H1 (cell line): ENCODE measurements at regions not wholly inside any gene's neighbourhood (a gene's known extent, or its start where the extent isn't known, plus 50 kb on each side); places are given as distances from the start of the nearest gene placed in this dataset.

Source experiments
- CTCF ChIA-PET: fragments of 300-600 bp; sonication (Branson Sonifier 250); formaldehyde crosslinking; loops from one replicate; lab custom pipeline; 2021; ENCODE audit not compliant: partially characterized antibody; lab: Charles Lee
- POLR2A ChIA-PET: fragments of 300-600 bp; sonication (Branson Sonifier 250); formaldehyde crosslinking; loops from one replicate; lab custom pipeline; 2021; ENCODE audit warnings: inconsistent platforms; ENCODE audit not compliant: partially characterized antibody; lab: Charles Lee
- DNase-seq, 2 experiments: peaks; one replicate each; pipeline versions ENCODE4 v3.0.0 to v3.0.0-alpha.2; 2010 to 2022; ENCODE audit warnings: low spot score in 2 of 2, low read depth in 1 of 2, mixed read lengths in 1 of 2
- FAIRE-seq: peaks from 2 replicates; lab custom pipeline; 2011; peaks lifted over from hg19 to GRCh38; lab: Jason Lieb, UNC
- H2AFZ ChIP-seq: 2 replicates; pipeline ENCODE4 v1.8.1; 2012; ENCODE audit warnings: low read length, inconsistent platforms
- H2AK5ac ChIP-seq: 2 replicates; pipeline ENCODE4 v1.6.1; 2013; ENCODE audit warnings: low read depth, low read length
- H2BK120ac ChIP-seq: replicated peaks from 2 replicates; pipeline ENCODE3; 2013; ENCODE audit warnings: low read depth, low read length, inconsistent platforms
- H2BK12ac ChIP-seq: 2 replicates; pipeline ENCODE4 v1.6.1; 2013; ENCODE audit warnings: low read depth, low read length
- H2BK15ac ChIP-seq: 2 replicates; pipeline ENCODE4 v1.6.1; 2013; ENCODE audit warnings: low read length
- H2BK20ac ChIP-seq: 2 replicates; pipeline ENCODE4 v1.6.1; 2013; ENCODE audit warnings: low read length
- H2BK5ac ChIP-seq: 2 replicates; pipeline ENCODE4 v1.6.1; 2013; ENCODE audit warnings: low read depth, low read length
- H3K14ac ChIP-seq: 2 replicates; pipeline ENCODE4 v1.6.1; 2013; ENCODE audit warnings: inconsistent platforms; ENCODE audit not compliant: insufficient read length
- H3K18ac ChIP-seq: 2 replicates; pipeline ENCODE4 v1.6.1; 2013; ENCODE audit warnings: low read length; ENCODE audit errors: extremely low read depth
- H3K23ac ChIP-seq: 2 replicates; pipeline ENCODE4 v1.6.1; 2013; ENCODE audit warnings: inconsistent platforms; ENCODE audit not compliant: insufficient read length
- H3K23me2 ChIP-seq: 2 replicates; pipeline ENCODE4 v1.6.1; 2013; ENCODE audit warnings: low read depth, low read length
- H3K27ac ChIP-seq: 2 replicates; pipeline ENCODE4 v1.6.1; 2011; ENCODE audit warnings: low read depth, low read length, inconsistent platforms
- H3K27me3 ChIP-seq, 4 experiments: replicated peaks in 1 of 4; 1 replicate in 1 of 4; 2 replicates in 3 of 4; pipeline versions ENCODE4 v1.6.1 to v1.8.1; 2011 to 2013; ENCODE audit warnings: low read length in 3 of 4, mild to moderate bottlenecking in 3 of 4, inconsistent platforms in 2 of 4, mixed read lengths in 2 of 4, moderate library complexity in 1 of 4; ENCODE audit not compliant: control insufficient read depth in 3 of 4, insufficient read depth in 3 of 4; ENCODE audit errors: extremely low read depth in 1 of 4
- H3K36me3 ChIP-seq, 4 experiments: 2 replicates each; pipeline versions ENCODE4 v1.6.1 to v1.8.1; 2011 to 2013; ENCODE audit warnings: mild to moderate bottlenecking in 4 of 4, low read length in 3 of 4, moderate library complexity in 2 of 4, control low read depth in 1 of 4, inconsistent platforms in 1 of 4; ENCODE audit not compliant: insufficient read depth in 4 of 4, control insufficient read depth in 2 of 4
- H3K4ac ChIP-seq: replicated peaks from 2 replicates; pipeline ENCODE3; 2013; ENCODE audit warnings: low read length, low read depth, mixed read lengths, inconsistent platforms; ENCODE audit not compliant: insufficient read length
- H3K4me1 ChIP-seq, 4 experiments: replicated peaks in 1 of 4; 1 replicate in 1 of 4; 2 replicates in 3 of 4; pipeline versions ENCODE4 v1.6.1 to v1.8.1; 2011 to 2013; ENCODE audit warnings: low read length in 3 of 4, inconsistent platforms in 2 of 4, mixed read lengths in 1 of 4; ENCODE audit not compliant: insufficient read depth in 4 of 4, control insufficient read depth in 3 of 4
- H3K4me2 ChIP-seq, 2 experiments: 2 replicates each; pipeline versions ENCODE4 v1.6.1 to v1.8.1; 2011 to 2013; ENCODE audit warnings: low read depth in 2 of 2, low read length in 2 of 2, control low read depth in 1 of 2, inconsistent platforms in 1 of 2, mild to moderate bottlenecking in 1 of 2; ENCODE audit not compliant: insufficient read depth in 1 of 2
- H3K4me3 ChIP-seq, 4 experiments: fragments of 200-600, 300-600 bp in 1 of 4; sonication (generic), shearing (Covaris generic), sonication (Bioruptor Twin) in 1 of 4; 2 replicates each; pipeline versions ENCODE4 v1.5.1 to v1.8.1; 2011 to 2016; ENCODE audit warnings: low read length in 4 of 4, low read depth in 3 of 4, control low read depth in 2 of 4, inconsistent platforms in 2 of 4, mild to moderate bottlenecking in 2 of 4, mixed read lengths in 1 of 4, moderate library complexity in 1 of 4; ENCODE audit not compliant: insufficient read depth in 2 of 4; ENCODE audit errors: extremely low read depth in 1 of 4
- H3K56ac ChIP-seq: replicated peaks from 2 replicates; pipeline ENCODE3; 2013; ENCODE audit warnings: low read depth, mild to moderate bottlenecking, mixed read lengths, low read length, inconsistent platforms; ENCODE audit not compliant: insufficient read length
- H3K79me1 ChIP-seq: 2 replicates; pipeline ENCODE4 v1.6.1; 2013; ENCODE audit warnings: low read depth, low read length, control low read depth
- H3K79me2 ChIP-seq, 2 experiments: 2 replicates each; pipeline versions ENCODE4 v1.6.1 to v1.8.1; 2012 to 2013; ENCODE audit warnings: low read length in 2 of 2, mild to moderate bottlenecking in 2 of 2, inconsistent platforms in 1 of 2; ENCODE audit not compliant: insufficient read depth in 2 of 2, control insufficient read depth in 1 of 2
- H3K9ac ChIP-seq, 4 experiments: replicated peaks in 1 of 4; 1 replicate in 1 of 4; 2 replicates in 3 of 4; pipeline versions ENCODE4 v1.6.1 to v1.8.1; 2011 to 2013; ENCODE audit warnings: low read depth in 3 of 4, low read length in 3 of 4, control low read depth in 2 of 4, mild to moderate bottlenecking in 2 of 4, moderate library complexity in 2 of 4, inconsistent platforms in 1 of 4; ENCODE audit errors: extremely low read depth in 1 of 4
- H3K9me3 ChIP-seq, 2 experiments: 2 replicates each; pipeline versions ENCODE4 v1.6.1 to v1.8.1; 2012 to 2013; ENCODE audit warnings: mild to moderate bottlenecking in 2 of 2, moderate library complexity in 2 of 2, control low read depth in 1 of 2, inconsistent platforms in 1 of 2, low read depth in 1 of 2, low read length in 1 of 2, mixed read lengths in 1 of 2; ENCODE audit not compliant: insufficient read depth in 2 of 2
- H4K20me1 ChIP-seq, 2 experiments: replicated peaks in 1 of 2; 2 replicates each; pipeline versions ENCODE3 to v1.8.1; 2011 to 2013; ENCODE audit warnings: inconsistent platforms in 2 of 2, low read length in 2 of 2, mild to moderate bottlenecking in 1 of 2; ENCODE audit not compliant: insufficient read depth in 2 of 2, control insufficient read depth in 1 of 2
- H4K5ac ChIP-seq: 2 replicates; pipeline ENCODE4 v1.6.1; 2013; ENCODE audit warnings: low read length, low read depth, mixed read lengths, inconsistent platforms; ENCODE audit not compliant: insufficient read length
- H4K8ac ChIP-seq: 2 replicates; pipeline ENCODE4 v1.8.0; 2013; ENCODE audit warnings: mild to moderate bottlenecking, moderate library complexity, low read length, inconsistent platforms; ENCODE audit not compliant: insufficient read depth; ENCODE audit errors: extremely low read depth
- H4K91ac ChIP-seq: replicated peaks from 2 replicates; pipeline ENCODE3; 2013; ENCODE audit warnings: low read length, mixed read lengths, inconsistent platforms; ENCODE audit not compliant: insufficient read length
- BRCA1 ChIP-seq: IDR thresholded peaks from 2 replicates; pipeline ENCODE4 v1.6.1; 2012; ENCODE audit warnings: low read depth, low read length, improper control_type of control experiment
- FOSL1 ChIP-seq: IDR thresholded peaks from 2 replicates; pipeline ENCODE4 v1.6.1; 2011; ENCODE audit warnings: mild to moderate bottlenecking, low read depth, low read length, moderate library complexity; ENCODE audit not compliant: insufficient read depth
- NANOG ChIP-seq: IDR thresholded peaks from 2 replicates; pipeline ENCODE4 v1.6.1; 2011; ENCODE audit warnings: low read length, low read depth, mild to moderate bottlenecking, inconsistent platforms; ENCODE audit not compliant: insufficient read depth, poor library complexity, severe bottlenecking
- POLR2AphosphoS5 ChIP-seq: IDR thresholded peaks from 2 replicates; pipeline ENCODE4 v1.6.1; 2011; ENCODE audit warnings: low read depth, low read length
- RAD21 ChIP-seq, 2 experiments: IDR thresholded peaks in 1 of 2; conservative IDR thresholded peaks in 1 of 2; 2 replicates each; pipeline ENCODE4 v1.6.1; 2011; ENCODE audit warnings: low read depth in 2 of 2, low read length in 2 of 2, improper control_type of control experiment in 1 of 2, inconsistent platforms in 1 of 2, mild to moderate bottlenecking in 1 of 2, moderate library complexity in 1 of 2
- RFX5 ChIP-seq: IDR thresholded peaks from 2 replicates; pipeline ENCODE4 v1.6.1; 2011; ENCODE audit warnings: low read depth, low read length, improper control_type of control experiment, borderline replicate concordance
- RXRA ChIP-seq: IDR thresholded peaks from 2 replicates; pipeline ENCODE4 v1.6.1; 2011; ENCODE audit warnings: low read depth, mild to moderate bottlenecking, low read length, moderate library complexity; ENCODE audit not compliant: insufficient read depth
- SAP30 ChIP-seq: fragments of 300-600 bp; sonication (generic); IDR thresholded peaks from 2 replicates; pipeline ENCODE4 v1.7.1; 2012; ENCODE audit warnings: low read length, moderate library complexity, mild to moderate bottlenecking, inconsistent platforms; ENCODE audit not compliant: insufficient read depth, insufficient replicate concordance
- SIRT6 ChIP-seq: IDR thresholded peaks from one replicate; pipeline ENCODE4 v1.7.1; 2012; ENCODE audit warnings: low read length, inconsistent platforms
- SP1 ChIP-seq: IDR thresholded peaks from 2 replicates; pipeline ENCODE4 v1.6.1; 2011; ENCODE audit warnings: low read depth, low read length
- WGBS, 2 experiments: shearing (Covaris generic) in 1 of 2; methylation state at CpG; one replicate each; pipeline versions ENCODE4 v1.1.6 to v1.1.7; 2013 to 2015; ENCODE audit warnings: low lambda C conversion rate in 2 of 2, mixed read lengths in 2 of 2, inconsistent platforms in 1 of 2, low coverage in 1 of 2, missing lambda C conversion rate in 1 of 2; ENCODE audit not compliant: insufficient replicate concordance in 2 of 2, insufficient coverage in 1 of 2, insufficient read length in 1 of 2; ENCODE audit errors: extremely low coverage in 1 of 2, missing lambda C conversion rate in 1 of 2; 5-methylcytosine and 5-hydroxymethylcytosine counted together
- TF ChIP-seq, protein P1 (sequence below), 3 experiments: IDR thresholded peaks; 1 replicate in 2 of 3; 2 replicates in 1 of 3; pipeline versions ENCODE4 v1.5.1 to v1.6.1; 2011; ENCODE audit warnings: low read length in 3 of 3, mild to moderate bottlenecking in 3 of 3, inconsistent platforms in 2 of 3, low read depth in 1 of 3, moderate library complexity in 1 of 3; ENCODE audit not compliant: insufficient read depth in 1 of 3; ENCODE audit errors: control extremely low read depth in 1 of 3

DNA sequence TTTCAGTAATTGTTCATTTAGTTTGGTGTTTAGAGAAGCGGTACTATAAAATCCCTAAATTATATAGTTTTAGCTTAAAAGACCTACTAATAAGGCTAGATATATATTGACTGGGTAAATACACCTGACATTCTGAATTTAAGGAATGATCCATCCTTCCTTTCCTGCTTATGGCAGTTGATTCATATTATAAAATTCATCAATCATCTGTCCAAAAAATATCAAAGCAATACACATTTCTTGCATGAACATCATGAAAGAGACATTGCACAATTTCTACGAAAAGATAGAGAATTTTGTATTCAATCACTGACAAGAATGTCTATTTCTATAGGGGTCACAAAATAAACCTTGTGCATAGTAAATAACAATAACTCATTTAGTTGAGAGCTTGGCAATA, 514.9 kb downstream of the SLITRK6 start:
- H2AFZ ChIP-seq: no peak overlapping the region
- H4K20me1 ChIP-seq: no peaks in the 10 kb centered on the region
- POLR2A ChIA-PET: no interaction called here
- no peak overlapping the region for H2BK120ac ChIP-seq
- no peak overlapping the region for H3K27ac ChIP-seq
- no peak overlapping the region for H2BK12ac ChIP-seq
- no peak overlapping the region for H2AK5ac ChIP-seq
- H3K4me2 ChIP-seq: no peak overlapping the region
- H2BK5ac ChIP-seq: no peak overlapping the region
- DNase-seq (no peak), FAIRE-seq (no peak)
- H2BK15ac ChIP-seq: no peak overlapping the region
- H3K79me1 ChIP-seq: no peaks in the 10 kb centered on the region
- no peak overlapping the region for H3K14ac ChIP-seq
- no peak overlapping the region for H3K23ac ChIP-seq
- no peak overlapping the region for H3K4me3 ChIP-seq
- no peaks in the 10 kb centered on the region for H3K36me3 ChIP-seq
- WGBS, 2 experiments: 93% methylated on average over 2 of the region's 2 CpGs; no CpG with 5 or more reads in 1 of the 2 experiments
- H4K91ac ChIP-seq: no peak overlapping the region
- CTCF ChIA-PET: interaction anchor here (1.8 kb wide), 1 partner anchor 214 kb away, joined by 4 read pairs; no protein-coding TSS in a partner anchor
- no peak overlapping the region for H3K56ac ChIP-seq
- H3K23me2 ChIP-seq: no peaks in the 10 kb centered on the region
- no peaks in the 10 kb centered on the region for H3K27me3 ChIP-seq
- H4K8ac ChIP-seq: no peak overlapping the region
- peaks cover 0 to 3% (median 0%) of the 10 kb centered on the region in 4 experiments; a peak in 1 of 7 replicates for H3K4me1 ChIP-seq
- no peaks in the 10 kb centered on the region for H3K79me2 ChIP-seq
- no peaks in the 10 kb centered on the region for H3K9me3 ChIP-seq
- H3K9ac ChIP-seq: no peak overlapping the region
- H3K18ac ChIP-seq: no peak overlapping the region
- no peak overlapping the region for H2BK20ac ChIP-seq
- H4K5ac ChIP-seq: no peak overlapping the region
- no peak overlapping the region for H3K4ac ChIP-seq
- TF ChIP-seq SIRT6: no peak
- no peak for TF ChIP-seq BRCA1
- TF ChIP-seq RXRA: no peak
- TF ChIP-seq SAP30: no peak
- TF ChIP-seq RFX5: no peak
- no peak for TF ChIP-seq SP1
- TF ChIP-seq POLR2AphosphoS5: no peak
- TF ChIP-seq RAD21 (IDR thresholded peaks at IDR 0.05 in 1 of 2, conservative IDR thresholded peaks at IDR 0.05 in 1 of 2; ENCODE audit: low read depth in 2 of 2, low read length in 2 of 2): no peak
- TF ChIP-seq, protein P1, sequence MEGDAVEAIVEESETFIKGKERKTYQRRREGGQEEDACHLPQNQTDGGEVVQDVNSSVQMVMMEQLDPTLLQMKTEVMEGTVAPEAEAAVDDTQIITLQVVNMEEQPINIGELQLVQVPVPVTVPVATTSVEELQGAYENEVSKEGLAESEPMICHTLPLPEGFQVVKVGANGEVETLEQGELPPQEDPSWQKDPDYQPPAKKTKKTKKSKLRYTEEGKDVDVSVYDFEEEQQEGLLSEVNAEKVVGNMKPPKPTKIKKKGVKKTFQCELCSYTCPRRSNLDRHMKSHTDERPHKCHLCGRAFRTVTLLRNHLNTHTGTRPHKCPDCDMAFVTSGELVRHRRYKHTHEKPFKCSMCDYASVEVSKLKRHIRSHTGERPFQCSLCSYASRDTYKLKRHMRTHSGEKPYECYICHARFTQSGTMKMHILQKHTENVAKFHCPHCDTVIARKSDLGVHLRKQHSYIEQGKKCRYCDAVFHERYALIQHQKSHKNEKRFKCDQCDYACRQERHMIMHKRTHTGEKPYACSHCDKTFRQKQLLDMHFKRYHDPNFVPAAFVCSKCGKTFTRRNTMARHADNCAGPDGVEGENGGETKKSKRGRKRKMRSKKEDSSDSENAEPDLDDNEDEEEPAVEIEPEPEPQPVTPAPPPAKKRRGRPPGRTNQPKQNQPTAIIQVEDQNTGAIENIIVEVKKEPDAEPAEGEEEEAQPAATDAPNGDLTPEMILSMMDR (IDR thresholded peaks at IDR 0.05; ENCODE audit: control extremely low read depth in 1 of 3, insufficient read depth in 1 of 3, low read depth in 1 of 3, low read length in 3 of 3): no peak
- no peak for TF ChIP-seq NANOG
- no peak for TF ChIP-seq FOSL1
